ENCODE measurements at regions not wholly inside any gene's neighbourhood (a gene's known extent, or its start where the extent isn't known, plus 50 kb on each side); places are given as distances from the start of the nearest gene placed in this dataset.

- in situ Hi-C loops (cut with MboI; ENCODE audit: low sequenced_read_pairs) (no loop called here), intact Hi-C loops (cut with micrococcal nuclease) (no loop called here), dilution Hi-C loops (cut with HindIII; ENCODE audit: low sequenced_read_pairs, unreplicated experiment) (no loop called here)
- DNase-seq (no peak), ATAC-seq (ENCODE audit: low read depth) (no peak)
- no peaks in the 10 kb centered on the region for H3K4me1 ChIP-seq (ENCODE audit: control insufficient read depth, insufficient read depth, low read length)
- H3K79me1 ChIP-seq (ENCODE audit: low read depth in 1 of 2, low read length in 2 of 2), result no peaks in the 10 kb centered on the region
- H3K27ac ChIP-seq (ENCODE audit: insufficient read depth, low read length), result no peak overlapping the region
- H3K9me3 ChIP-seq (ENCODE audit: control insufficient read depth, insufficient read depth, low read length), result peaks cover 12% of the 10 kb centered on the region; the same call in 1 of the 2 replicates
- no peak overlapping the region for H3K4ac ChIP-seq (ENCODE audit: low read depth, low read length)
- H3K27me3 ChIP-seq (ENCODE audit: control insufficient read depth, insufficient read depth, low read length), result no peaks in the 10 kb centered on the region
- no peaks in the 10 kb centered on the region for H3K36me3 ChIP-seq (ENCODE audit: control insufficient read depth, insufficient read depth, low read length)
- no peak overlapping the region for H3K14ac ChIP-seq (replicated peaks; ENCODE audit: low read depth, low read length)
- TF ChIP-seq RFX5 (IDR thresholded peaks at IDR 0.05; ENCODE audit: low read depth, low read length), result no peak
- TF ChIP-seq MAFK (IDR thresholded peaks at IDR 0.05; ENCODE audit: low read depth, low read length), result no peak
- no peak for TF ChIP-seq RCOR1 (IDR thresholded peaks at IDR 0.05; ENCODE audit: insufficient replicate concordance, low read length)
- TF ChIP-seq NFE2L2 (IDR thresholded peaks at IDR 0.05; ENCODE audit: low read depth, low read length), result no peak
- no peak for TF ChIP-seq BHLHE40 (IDR thresholded peaks at IDR 0.05; ENCODE audit: low read depth, low read length)
- no peak for TF ChIP-seq CEBPB (IDR thresholded peaks at IDR 0.05; ENCODE audit: low read depth, low read length)
- no peak for TF ChIP-seq SMC3 (IDR thresholded peaks at IDR 0.05; ENCODE audit: low read depth, low read length)
- TF ChIP-seq USF2 (IDR thresholded peaks at IDR 0.05; ENCODE audit: low read depth, low read length), result no peak
- H2AFZ ChIP-seq (replicated peaks; ENCODE audit: low read length, poor library complexity), result no peak overlapping the region
- 74% methylated on average over 10 of the region's 24 CpGs; no CpG with 5 or more reads in 1 of the 2 experiments for WGBS, 2 experiments (ENCODE audit: extremely low coverage in 2 of 2, insufficient read length in 1 of 2)
- H2AK9ac ChIP-seq (replicated peaks; ENCODE audit: low read depth, low read length, poor library complexity), result no peak overlapping the region
- H3K4me2 ChIP-seq (ENCODE audit: low read depth, low read length), result no peak overlapping the region
- H3K9ac ChIP-seq (ENCODE audit: low read depth, low read length), result no peak overlapping the region
- no peak overlapping the region for H4K91ac ChIP-seq (ENCODE audit: insufficient read depth, low read depth, low read length)
- CTCF ChIA-PET, result no interaction called here
- no peak overlapping the region for H3K23ac ChIP-seq (ENCODE audit: low read depth, low read length)
- no peak overlapping the region for H4K8ac ChIP-seq (ENCODE audit: low read depth in 2 of 2, low read length in 2 of 2)
- H4K20me1 ChIP-seq (ENCODE audit: insufficient read depth, low read length), result no peaks in the 10 kb centered on the region
- H2BK15ac ChIP-seq (ENCODE audit: low read depth, low read length), result no peak overlapping the region
- H2BK5ac ChIP-seq (ENCODE audit: low read depth, low read length, poor library complexity, severe bottlenecking), result no peak overlapping the region
- H3K56ac ChIP-seq (ENCODE audit: extremely low read depth, insufficient read depth, low read length), result no peak overlapping the region
- H3K4me3 ChIP-seq (ENCODE audit: insufficient read depth, low read depth, low read length), result no peak overlapping the region
- H2BK20ac ChIP-seq (ENCODE audit: low read depth, low read length), result no peak overlapping the region
- no peak overlapping the region for H2AK5ac ChIP-seq (ENCODE audit: low read depth, low read length)
- POLR2A ChIA-PET (ENCODE audit: unreplicated experiment), result no interaction called here
- H3K18ac ChIP-seq (ENCODE audit: low read depth, low read length), result no peak overlapping the region
- no peak overlapping the region for H4K5ac ChIP-seq (ENCODE audit: low read depth, low read length)
- H3K9me1 ChIP-seq (ENCODE audit: insufficient read depth, low read length), result no peaks in the 10 kb centered on the region
- no TSS peak for BruUV-seq (replicated peaks)
- H2BK120ac ChIP-seq (ENCODE audit: low read depth, low read length), result no peak overlapping the region
Observed at GRCh38 chr4:96742332-96743014, 902.6 kb downstream of the PDHA2 start.
